ENCODE measurements at regions not wholly inside any gene's neighbourhood (a gene's known extent, or its start where the extent isn't known, plus 50 kb on each side); places are given as distances from the start of the nearest gene placed in this dataset.

DNA sequence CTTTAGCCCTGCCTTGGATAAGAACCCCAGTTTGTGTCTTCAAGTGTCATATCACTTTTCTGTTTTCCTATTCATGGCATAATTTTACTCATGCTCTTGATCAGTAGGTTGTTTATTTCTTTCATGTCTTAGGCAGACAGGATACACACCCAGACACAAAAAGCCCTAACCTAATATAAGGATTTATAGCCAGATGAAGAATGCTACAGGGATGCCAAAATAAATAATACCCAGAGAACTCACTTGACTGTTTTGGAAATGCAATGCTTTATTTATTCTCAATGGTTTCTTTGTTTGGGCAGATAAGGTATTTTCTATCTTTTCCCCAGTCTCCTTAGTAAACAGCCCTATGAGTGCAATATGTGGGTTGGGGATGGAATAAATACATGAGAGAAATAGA is 424.0 kb upstream of the PDZRN3 start:
- H3K27ac Mint-ChIP-seq (ENCODE audit: unreplicated experiment): no peak overlapping the region
- TF ChIP-seq, protein P1, sequence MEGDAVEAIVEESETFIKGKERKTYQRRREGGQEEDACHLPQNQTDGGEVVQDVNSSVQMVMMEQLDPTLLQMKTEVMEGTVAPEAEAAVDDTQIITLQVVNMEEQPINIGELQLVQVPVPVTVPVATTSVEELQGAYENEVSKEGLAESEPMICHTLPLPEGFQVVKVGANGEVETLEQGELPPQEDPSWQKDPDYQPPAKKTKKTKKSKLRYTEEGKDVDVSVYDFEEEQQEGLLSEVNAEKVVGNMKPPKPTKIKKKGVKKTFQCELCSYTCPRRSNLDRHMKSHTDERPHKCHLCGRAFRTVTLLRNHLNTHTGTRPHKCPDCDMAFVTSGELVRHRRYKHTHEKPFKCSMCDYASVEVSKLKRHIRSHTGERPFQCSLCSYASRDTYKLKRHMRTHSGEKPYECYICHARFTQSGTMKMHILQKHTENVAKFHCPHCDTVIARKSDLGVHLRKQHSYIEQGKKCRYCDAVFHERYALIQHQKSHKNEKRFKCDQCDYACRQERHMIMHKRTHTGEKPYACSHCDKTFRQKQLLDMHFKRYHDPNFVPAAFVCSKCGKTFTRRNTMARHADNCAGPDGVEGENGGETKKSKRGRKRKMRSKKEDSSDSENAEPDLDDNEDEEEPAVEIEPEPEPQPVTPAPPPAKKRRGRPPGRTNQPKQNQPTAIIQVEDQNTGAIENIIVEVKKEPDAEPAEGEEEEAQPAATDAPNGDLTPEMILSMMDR (conservative IDR thresholded peaks at IDR 0.05): no peak
- no peak for DNase-seq (ENCODE audit: low read depth, low spot score)
- H3K27me3 Mint-ChIP-seq (ENCODE audit: low read depth): no peaks in the 10 kb centered on the region
- H3K9me3 Mint-ChIP-seq: peaks cover 2% of the 10 kb centered on the region
- no peak overlapping the region for H3K4me3 Mint-ChIP-seq
- H3K36me3 Mint-ChIP-seq (ENCODE audit: low read depth): no peaks in the 10 kb centered on the region
- H3K4me1 Mint-ChIP-seq: no peaks in the 10 kb centered on the region

DNA sequence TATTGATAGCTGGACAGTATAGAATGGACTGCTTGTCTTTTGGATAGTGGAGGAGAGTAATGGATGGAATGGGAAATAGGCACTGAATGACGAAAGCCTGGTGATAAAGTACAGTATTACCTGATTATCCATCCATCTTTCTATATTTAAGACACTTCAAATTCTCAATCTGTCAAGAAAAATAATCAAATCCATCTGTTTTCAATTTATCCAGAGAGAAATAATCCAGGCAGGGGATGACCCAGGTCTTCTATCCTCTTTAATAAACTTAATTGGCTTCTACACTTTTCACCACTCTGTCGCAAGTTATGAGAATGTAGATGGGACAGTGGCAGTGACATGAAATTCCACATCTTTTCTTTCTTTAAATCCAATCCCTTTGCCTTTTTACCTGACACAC is 420.3 kb upstream of the PDZRN3 start:
- no peak for DNase-seq (ENCODE audit: low read depth, low spot score)
- H3K27ac Mint-ChIP-seq (ENCODE audit: unreplicated experiment): no peak overlapping the region
- H3K4me3 Mint-ChIP-seq: no peak overlapping the region
- H3K36me3 Mint-ChIP-seq (ENCODE audit: low read depth): no peaks in the 10 kb centered on the region
- H3K27me3 Mint-ChIP-seq (ENCODE audit: low read depth): no peaks in the 10 kb centered on the region
- no peaks in the 10 kb centered on the region for H3K4me1 Mint-ChIP-seq
- TF ChIP-seq, protein P1 (conservative IDR thresholded peaks at IDR 0.05): no peak
- H3K9me3 Mint-ChIP-seq: no peaks in the 10 kb centered on the region

DNA sequence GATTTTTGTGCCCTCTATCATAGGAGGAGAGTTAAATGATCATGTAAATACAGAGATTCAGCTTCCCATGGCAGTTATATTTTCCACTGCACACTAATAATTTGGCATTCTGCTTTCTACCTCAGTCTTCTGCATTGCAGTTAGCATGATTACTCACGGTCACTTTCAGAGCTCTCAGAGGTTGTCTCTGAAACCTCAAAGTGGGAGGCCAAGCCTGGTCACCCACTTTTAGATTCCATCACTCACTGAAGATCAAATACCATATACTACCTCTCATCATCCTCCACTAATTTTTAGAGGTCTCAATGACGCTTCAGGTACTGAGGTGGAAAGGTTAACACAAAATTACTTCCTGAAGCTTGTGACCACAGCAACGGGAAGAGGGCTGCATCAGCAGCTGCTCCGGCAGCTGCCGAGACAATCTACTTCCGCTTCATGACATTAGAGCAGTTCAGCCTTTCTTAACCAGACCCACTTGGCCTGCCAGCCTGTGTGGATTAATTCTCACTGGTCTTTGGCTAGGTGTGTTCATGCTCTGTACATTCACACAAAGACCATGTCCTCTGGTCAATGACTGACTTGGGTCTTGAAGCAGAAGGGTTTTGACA is 416.4 kb upstream of the PDZRN3 start:
- Mint-ChIP-seq H3K9me3 (no peaks in the 10 kb centered on the region), H3K4me3 (no peak overlapping the region), H3K36me3 (ENCODE audit: low read depth) (no peaks in the 10 kb centered on the region), H3K4me1 (no peaks in the 10 kb centered on the region), H3K27ac (ENCODE audit: unreplicated experiment) (no peak overlapping the region), H3K27me3 (ENCODE audit: low read depth) (peaks cover 2% of the 10 kb centered on the region)
- TF ChIP-seq, protein P1 (conservative IDR thresholded peaks at IDR 0.05): no peak
- no peak for DNase-seq (ENCODE audit: low read depth, low spot score)

DNA sequence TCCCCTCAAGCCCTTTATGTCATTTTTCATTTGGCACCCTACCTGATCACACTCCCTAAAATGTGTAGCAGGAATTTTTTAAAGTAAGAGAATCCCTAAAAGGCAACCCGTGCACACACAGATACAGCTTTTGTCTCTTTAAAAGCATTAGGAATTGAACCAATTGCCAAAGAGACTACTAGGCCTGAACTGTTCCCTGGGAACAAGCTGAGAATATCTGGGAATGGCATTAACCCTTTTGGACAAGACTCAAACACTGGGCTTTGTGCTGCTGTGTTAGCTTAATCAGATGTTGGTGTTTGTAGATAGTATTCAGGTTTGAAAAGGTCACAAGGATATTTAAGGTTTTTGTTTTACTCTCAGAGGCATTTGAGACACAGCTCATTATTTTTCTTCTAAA is 414.4 kb upstream of the PDZRN3 start:
- TF ChIP-seq, protein P1 (conservative IDR thresholded peaks at IDR 0.05): no peak
- H3K27ac Mint-ChIP-seq (ENCODE audit: unreplicated experiment): no peak overlapping the region

DNA sequence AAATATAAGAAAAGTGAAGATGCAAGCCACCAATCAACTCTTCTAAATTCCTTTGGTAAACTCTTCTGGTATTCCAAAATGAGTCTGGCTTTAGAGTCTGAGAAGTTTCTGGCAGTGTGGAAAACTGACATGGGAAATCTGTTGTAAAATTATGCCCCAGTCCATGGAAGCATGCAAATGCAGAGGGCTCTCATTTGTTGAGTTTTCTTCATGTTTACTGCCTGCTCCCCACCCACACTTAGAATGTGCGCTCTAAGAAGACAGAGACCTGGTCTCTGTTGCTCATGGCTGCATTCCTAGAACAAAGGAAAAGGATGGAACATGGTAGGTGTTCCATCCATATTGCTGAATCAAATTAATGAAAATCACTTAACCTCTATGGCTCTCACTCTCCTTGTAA is 411.8 kb upstream of the PDZRN3 start:
- Mint-ChIP-seq H3K27ac (ENCODE audit: unreplicated experiment) (no peak overlapping the region), H3K4me1 (no peaks in the 10 kb centered on the region), H3K36me3 (ENCODE audit: low read depth) (no peaks in the 10 kb centered on the region), H3K27me3 (ENCODE audit: low read depth) (peaks cover 2% of the 10 kb centered on the region), H3K4me3 (no peak overlapping the region), H3K9me3 (no peaks in the 10 kb centered on the region)
- TF ChIP-seq, protein P1 (conservative IDR thresholded peaks at IDR 0.05): no peak
- DNase-seq (ENCODE audit: low read depth, low spot score): no peak

More for the DNA sequence above, 414.4 kb upstream of the PDZRN3 start:
- no peak for DNase-seq (ENCODE audit: low read depth, low spot score)
- H3K4me1 Mint-ChIP-seq: no peaks in the 10 kb centered on the region
- no peak overlapping the region for H3K4me3 Mint-ChIP-seq
- peaks cover 2% of the 10 kb centered on the region for H3K27me3 Mint-ChIP-seq (ENCODE audit: low read depth)
- no peaks in the 10 kb centered on the region for H3K36me3 Mint-ChIP-seq (ENCODE audit: low read depth)
- no peaks in the 10 kb centered on the region for H3K9me3 Mint-ChIP-seq
